Thyroid gland (tissue), 4 donors: ENCODE measurements at regions not wholly inside any gene's neighbourhood (a gene's known extent, or its start where the extent isn't known, plus 50 kb on each side); places are given as distances from the start of the nearest gene placed in this dataset.

ENCODE experiments used
- POLR2A ChIP-seq, 2 donors: fragments of 450-650 bp; IDR thresholded peaks; one replicate each; pipeline ENCODE4 v1.6.1; 2017; ENCODE audit warnings: antibody characterized with exemption in 2 of 2, mild to moderate bottlenecking in 2 of 2, moderate library complexity in 1 of 2
- TF ChIP-seq, protein P1 (sequence below), 6 experiments: fragments of 200-600 bp in 3 of 6; fragments of 450-650 bp in 3 of 6; sonication (generic) in 3 of 6; IDR thresholded peaks; one replicate each; pipeline ENCODE4 v1.5.1; 2016 to 2019; ENCODE audit warnings: antibody characterized with exemption in 6 of 6, mild to moderate bottlenecking in 2 of 6, inconsistent platforms in 1 of 6, moderate library complexity in 1 of 6

- TF ChIP-seq, protein P1, sequence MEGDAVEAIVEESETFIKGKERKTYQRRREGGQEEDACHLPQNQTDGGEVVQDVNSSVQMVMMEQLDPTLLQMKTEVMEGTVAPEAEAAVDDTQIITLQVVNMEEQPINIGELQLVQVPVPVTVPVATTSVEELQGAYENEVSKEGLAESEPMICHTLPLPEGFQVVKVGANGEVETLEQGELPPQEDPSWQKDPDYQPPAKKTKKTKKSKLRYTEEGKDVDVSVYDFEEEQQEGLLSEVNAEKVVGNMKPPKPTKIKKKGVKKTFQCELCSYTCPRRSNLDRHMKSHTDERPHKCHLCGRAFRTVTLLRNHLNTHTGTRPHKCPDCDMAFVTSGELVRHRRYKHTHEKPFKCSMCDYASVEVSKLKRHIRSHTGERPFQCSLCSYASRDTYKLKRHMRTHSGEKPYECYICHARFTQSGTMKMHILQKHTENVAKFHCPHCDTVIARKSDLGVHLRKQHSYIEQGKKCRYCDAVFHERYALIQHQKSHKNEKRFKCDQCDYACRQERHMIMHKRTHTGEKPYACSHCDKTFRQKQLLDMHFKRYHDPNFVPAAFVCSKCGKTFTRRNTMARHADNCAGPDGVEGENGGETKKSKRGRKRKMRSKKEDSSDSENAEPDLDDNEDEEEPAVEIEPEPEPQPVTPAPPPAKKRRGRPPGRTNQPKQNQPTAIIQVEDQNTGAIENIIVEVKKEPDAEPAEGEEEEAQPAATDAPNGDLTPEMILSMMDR (IDR thresholded peaks at IDR 0.05) = no peak
- TF ChIP-seq POLR2A (IDR thresholded peaks at IDR 0.05) = no peak
Observed at GRCh38 chr10:129099992-129100391, 367.0 kb upstream of the MGMT start.
